Tibial artery (tissue), 4 donors: ENCODE measurements at regions not wholly inside any gene's neighbourhood (a gene's known extent, or its start where the extent isn't known, plus 50 kb on each side); places are given as distances from the start of the nearest gene placed in this dataset.
A peak's percentile ranks its signal among the peaks of the same experiment; 100 is the strongest.

ENCODE experiments used
- DNase-seq, 2 donors: peaks; one replicate each; pipeline ENCODE4 v3.0.0-alpha.2; 2019
- H3K27ac ChIP-seq, 2 donors: fragments of 200-600 bp; sonication (generic) in 1 of 2; 1 replicate in 1 of 2; 2 replicates in 1 of 2; pipeline ENCODE4 v1.5.1; 2018 to 2019; ENCODE audit warnings: mild to moderate bottlenecking in 1 of 2
- H3K27me3 ChIP-seq, 2 donors: fragments of 200-600 bp; sonication (generic) in 1 of 2; one replicate each; pipeline versions ENCODE4 v1.5.1 to v1.6.0; 2016 to 2019
- H3K36me3 ChIP-seq, 3 donors: fragments of 200-600 bp; sonication (generic) in 2 of 3; one replicate each; pipeline ENCODE4 v1.5.1; 2016 to 2019; ENCODE audit warnings: mild to moderate bottlenecking in 2 of 3
- H3K4me1 ChIP-seq, 4 donors: fragments of 200-600 bp; sonication (generic) in 2 of 4; 1 replicate in 3 of 4; 2 replicates in 1 of 4; pipeline ENCODE4 v1.5.1; 2016 to 2019
- H3K4me3 ChIP-seq, 2 donors: fragments of 200-600 bp; sonication (generic) in 1 of 2; 1 replicate in 1 of 2; 2 replicates in 1 of 2; pipeline ENCODE4 v1.5.1; 2018 to 2019; ENCODE audit warnings: mild to moderate bottlenecking in 2 of 2
- H3K9me3 ChIP-seq, 3 donors: fragments of 200-600 bp; sonication (generic) in 1 of 3; one replicate each; pipeline ENCODE4 v1.5.1; 2016 to 2019
- intact Hi-C: fragments of 100-400 bp; cut with DNase I; formaldehyde crosslinking; loops from one replicate; pipeline ENCODE4 v1.15.0; 2023; ENCODE audit warnings: low total_unique reads
- TF ChIP-seq, protein P1 (sequence below), 2 experiments: fragments of 200-600 bp in 1 of 2; fragments of 450-650 bp in 1 of 2; IDR thresholded peaks; one replicate each; pipeline ENCODE4 v1.5.1; 2017 to 2019; ENCODE audit warnings: antibody characterized with exemption in 2 of 2, mild to moderate bottlenecking in 1 of 2, moderate library complexity in 1 of 2

DNA sequence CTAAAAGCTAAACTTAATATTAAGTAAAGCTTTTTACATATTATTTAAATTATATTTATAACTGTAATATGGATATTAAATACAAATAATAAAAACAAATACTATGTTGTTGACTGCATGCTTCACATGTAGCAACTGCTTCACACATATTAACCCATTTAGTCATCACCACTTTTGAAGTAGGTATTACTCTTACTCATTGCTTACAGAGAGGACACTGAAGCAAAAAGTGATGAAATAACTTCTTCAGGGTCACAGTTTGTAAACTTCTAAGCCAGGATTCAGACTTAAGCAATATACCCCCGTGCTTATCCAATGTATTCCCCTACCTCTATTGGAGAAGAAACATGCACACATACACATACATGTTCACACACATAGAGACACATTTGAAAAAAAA lies 166.6 kb downstream of the DKK2 start:
- Histone ChIP-seq H3K36me3 (no peaks in the 10 kb centered on the region), H3K4me1 (peaks cover 0 to 11% (median 2%) of the 10 kb centered on the region in 4 donors), H3K27ac (no peak overlapping the region), H3K4me3 (no peak overlapping the region), H3K27me3 (no peaks in the 10 kb centered on the region), H3K9me3 (no peaks in the 10 kb centered on the region)
- TF ChIP-seq, protein P1, sequence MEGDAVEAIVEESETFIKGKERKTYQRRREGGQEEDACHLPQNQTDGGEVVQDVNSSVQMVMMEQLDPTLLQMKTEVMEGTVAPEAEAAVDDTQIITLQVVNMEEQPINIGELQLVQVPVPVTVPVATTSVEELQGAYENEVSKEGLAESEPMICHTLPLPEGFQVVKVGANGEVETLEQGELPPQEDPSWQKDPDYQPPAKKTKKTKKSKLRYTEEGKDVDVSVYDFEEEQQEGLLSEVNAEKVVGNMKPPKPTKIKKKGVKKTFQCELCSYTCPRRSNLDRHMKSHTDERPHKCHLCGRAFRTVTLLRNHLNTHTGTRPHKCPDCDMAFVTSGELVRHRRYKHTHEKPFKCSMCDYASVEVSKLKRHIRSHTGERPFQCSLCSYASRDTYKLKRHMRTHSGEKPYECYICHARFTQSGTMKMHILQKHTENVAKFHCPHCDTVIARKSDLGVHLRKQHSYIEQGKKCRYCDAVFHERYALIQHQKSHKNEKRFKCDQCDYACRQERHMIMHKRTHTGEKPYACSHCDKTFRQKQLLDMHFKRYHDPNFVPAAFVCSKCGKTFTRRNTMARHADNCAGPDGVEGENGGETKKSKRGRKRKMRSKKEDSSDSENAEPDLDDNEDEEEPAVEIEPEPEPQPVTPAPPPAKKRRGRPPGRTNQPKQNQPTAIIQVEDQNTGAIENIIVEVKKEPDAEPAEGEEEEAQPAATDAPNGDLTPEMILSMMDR (IDR thresholded peaks at IDR 0.05), result no peak
- intact Hi-C loops, result no loop called here
- no peak for DNase-seq

- TF ChIP-seq, protein P1 (IDR thresholded peaks at IDR 0.05), result no peak
- Histone ChIP-seq H3K27ac (no peak overlapping the region), H3K36me3 (no peaks in the 10 kb centered on the region), H3K27me3 (no peaks in the 10 kb centered on the region), H3K9me3 (no peaks in the 10 kb centered on the region), H3K4me3 (no peak overlapping the region), H3K4me1 (peaks cover 0 to 11% (median 2%) of the 10 kb centered on the region in 4 donors)
- no peak for DNase-seq
- intact Hi-C loops, result no loop called here
Measured at GRCh38 chr4:106868381-106869035, 167.6 kb downstream of the DKK2 start.

DNA sequence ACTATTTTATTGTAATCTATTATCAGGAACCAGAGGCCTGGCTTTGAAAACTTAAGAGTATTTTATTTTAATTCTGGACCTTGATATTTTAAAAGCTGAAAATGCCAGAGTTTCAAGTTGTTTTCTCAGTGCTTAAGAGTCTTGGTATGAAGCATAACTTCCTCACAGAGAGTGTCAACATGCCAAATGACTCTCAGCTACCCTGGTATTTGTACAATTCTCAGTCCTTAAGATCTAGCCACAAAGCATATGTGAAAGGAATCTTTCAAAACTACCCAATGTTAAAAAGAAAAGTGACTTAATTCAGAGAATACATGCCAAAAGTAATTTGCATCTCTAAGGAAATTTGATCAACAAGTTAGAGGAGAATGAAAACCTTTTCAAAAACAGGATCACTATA lies 171.9 kb downstream of the DKK2 start:
- TF ChIP-seq, protein P1 (IDR thresholded peaks at IDR 0.05), result no peak
- no peaks in the 10 kb centered on the region for H3K27me3 ChIP-seq
- peaks cover 0 to 11% (median 2%) of the 10 kb centered on the region in 4 donors for H3K4me1 ChIP-seq

GRCh38 chr4:106854569-106855351 lies 181.4 kb downstream of the DKK2 start:
- Histone ChIP-seq H3K36me3 (no peaks in the 10 kb centered on the region), H3K4me3 (no peak overlapping the region), H3K27me3 (no peaks in the 10 kb centered on the region), H3K27ac (no peak overlapping the region), H3K9me3 (no peaks in the 10 kb centered on the region), H3K4me1 (no peaks in the 10 kb centered on the region)
- no peak for DNase-seq
- intact Hi-C loops, result no loop called here
- TF ChIP-seq, protein P1 (IDR thresholded peaks at IDR 0.05), result no peak

More for the DNA sequence above, 171.9 kb downstream of the DKK2 start:
- Histone ChIP-seq H3K4me3 (no peak overlapping the region), H3K36me3 (no peaks in the 10 kb centered on the region), H3K9me3 (no peaks in the 10 kb centered on the region), H3K27ac (peak overlapping the region in 1 of 2 donors; percentile 2)
- no peak for DNase-seq
- intact Hi-C loops, result no loop called here

DNA sequence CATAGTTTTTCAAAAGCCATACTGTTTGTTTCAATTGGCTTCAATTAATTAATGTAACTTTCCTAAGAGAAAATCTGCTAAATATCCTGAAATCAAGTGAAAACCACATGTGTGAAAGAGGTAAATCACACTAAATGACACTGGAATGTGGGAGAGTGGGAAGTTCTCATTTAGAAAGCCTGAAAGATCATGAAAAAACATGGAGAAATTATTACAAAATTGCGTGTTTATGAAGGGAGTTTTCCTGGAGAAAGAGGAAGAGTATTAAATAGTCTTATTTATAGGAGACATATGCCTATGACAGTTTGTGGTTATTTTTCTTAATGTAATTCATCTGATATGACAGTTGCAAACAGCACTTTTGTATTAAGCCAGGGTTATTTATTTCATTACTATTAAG lies 183.7 kb downstream of the DKK2 start:
- H3K9me3 ChIP-seq, result no peaks in the 10 kb centered on the region
- H3K27me3 ChIP-seq, result no peaks in the 10 kb centered on the region
- intact Hi-C loops, result no loop called here
- H3K4me1 ChIP-seq, result no peaks in the 10 kb centered on the region
- DNase-seq, result no peak
- H3K4me3 ChIP-seq, result no peak overlapping the region
- H3K27ac ChIP-seq, result no peak overlapping the region
- TF ChIP-seq, protein P1 (IDR thresholded peaks at IDR 0.05), result no peak
- no peaks in the 10 kb centered on the region for H3K36me3 ChIP-seq
